ENCODE measurements at regions not wholly inside any gene's neighbourhood (a gene's known extent, or its start where the extent isn't known, plus 50 kb on each side); places are given as distances from the start of the nearest gene placed in this dataset.

DNA sequence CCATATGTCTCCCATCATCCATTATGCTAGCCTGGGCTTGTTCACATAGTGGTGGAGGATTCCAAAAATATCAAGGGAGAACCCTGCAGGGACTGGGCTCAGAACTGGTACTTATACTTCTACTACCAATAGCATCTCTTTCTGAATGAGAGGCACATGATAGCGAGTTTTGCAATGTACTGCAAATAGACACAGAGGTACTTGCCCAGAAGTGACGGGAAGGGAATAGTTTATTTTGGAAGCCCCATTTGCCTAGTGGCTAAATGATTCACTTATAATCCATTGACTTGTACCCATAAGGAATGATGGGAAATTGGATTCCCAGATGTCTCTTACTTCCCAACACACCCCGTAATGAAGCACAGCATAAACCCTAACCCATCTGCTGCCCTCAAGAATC, 124.8 kb upstream of the ERCC4 start:
- Histone ChIP-seq H3K9me3 (ENCODE audit: control insufficient read depth in 4 of 4, low read length in 3 of 4) (no peaks in the 10 kb centered on the region), H3K9ac (ENCODE audit: low read depth in 1 of 2, low read length in 2 of 2) (no peak overlapping the region), H3K4me1 (ENCODE audit: control insufficient read depth in 4 of 4, insufficient read depth in 4 of 4, low read length in 3 of 4) (peaks cover 10 to 36% (median 30%) of the 10 kb centered on the region in 4 donors), H3K27ac (ENCODE audit: low read depth in 1 of 2, low read length in 2 of 2) (peak overlapping the region; percentile 74 to 78), H3K4me3 (ENCODE audit: low read depth in 1 of 3, low read length in 3 of 3) (no peak overlapping the region), H3K36me3 (ENCODE audit: control insufficient read depth in 4 of 4, insufficient read depth in 3 of 4, low read depth in 1 of 4, low read length in 3 of 4) (no peaks in the 10 kb centered on the region), H3K27me3 (ENCODE audit: control insufficient read depth in 4 of 4, insufficient read depth in 4 of 4, low read length in 3 of 4) (no peaks in the 10 kb centered on the region)
- 31% methylated on average over 3 of the region's 3 CpGs for WGBS
- no peak for DNase-seq (ENCODE audit: low spot score)
- peak; percentile 86 for TF ChIP-seq FOXA1 (IDR thresholded peaks at IDR 0.05)
- TF ChIP-seq HNF4A (conservative IDR thresholded peaks at IDR 0.05): peak; percentile 77 to 82
- TF ChIP-seq YY1 (IDR thresholded peaks at IDR 0.05): peak; percentile 71
- TF ChIP-seq, protein P1, sequence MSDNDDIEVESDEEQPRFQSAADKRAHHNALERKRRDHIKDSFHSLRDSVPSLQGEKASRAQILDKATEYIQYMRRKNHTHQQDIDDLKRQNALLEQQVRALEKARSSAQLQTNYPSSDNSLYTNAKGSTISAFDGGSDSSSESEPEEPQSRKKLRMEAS (IDR thresholded peaks at IDR 0.05): peak; percentile 69
- peak in 1 of 2 donors; percentile 34 for TF ChIP-seq GABPA (IDR thresholded peaks at IDR 0.05 in 1 of 2, conservative IDR thresholded peaks at IDR 0.05 in 1 of 2)
- TF ChIP-seq, protein P2, sequence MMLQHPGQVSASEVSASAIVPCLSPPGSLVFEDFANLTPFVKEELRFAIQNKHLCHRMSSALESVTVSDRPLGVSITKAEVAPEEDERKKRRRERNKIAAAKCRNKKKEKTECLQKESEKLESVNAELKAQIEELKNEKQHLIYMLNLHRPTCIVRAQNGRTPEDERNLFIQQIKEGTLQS (IDR thresholded peaks at IDR 0.05): no peak
- no peak for TF ChIP-seq TAF1 (conservative IDR thresholded peaks at IDR 0.05)
- TF ChIP-seq FOXA2 (IDR thresholded peaks at IDR 0.05): peak; percentile 88
- peak; percentile 82 for TF ChIP-seq SP1 (IDR thresholded peaks at IDR 0.05)
- TF ChIP-seq JUND (IDR thresholded peaks at IDR 0.05): peak; percentile 31 to 88
- no peak for TF ChIP-seq NR2F2 (IDR thresholded peaks at IDR 0.05)
- TF ChIP-seq EGR1 (IDR thresholded peaks at IDR 0.05; ENCODE audit: low read depth in 2 of 2): peak; percentile 36 to 73
- TF ChIP-seq RXRA (IDR thresholded peaks at IDR 0.05): peak; percentile 74 to 93
- peak; percentile 3 for TF ChIP-seq HNF4G (IDR thresholded peaks at IDR 0.05)
- TF ChIP-seq RAD21 (IDR thresholded peaks at IDR 0.05): peak; percentile 14 to 54
- TF ChIP-seq, protein P3, sequence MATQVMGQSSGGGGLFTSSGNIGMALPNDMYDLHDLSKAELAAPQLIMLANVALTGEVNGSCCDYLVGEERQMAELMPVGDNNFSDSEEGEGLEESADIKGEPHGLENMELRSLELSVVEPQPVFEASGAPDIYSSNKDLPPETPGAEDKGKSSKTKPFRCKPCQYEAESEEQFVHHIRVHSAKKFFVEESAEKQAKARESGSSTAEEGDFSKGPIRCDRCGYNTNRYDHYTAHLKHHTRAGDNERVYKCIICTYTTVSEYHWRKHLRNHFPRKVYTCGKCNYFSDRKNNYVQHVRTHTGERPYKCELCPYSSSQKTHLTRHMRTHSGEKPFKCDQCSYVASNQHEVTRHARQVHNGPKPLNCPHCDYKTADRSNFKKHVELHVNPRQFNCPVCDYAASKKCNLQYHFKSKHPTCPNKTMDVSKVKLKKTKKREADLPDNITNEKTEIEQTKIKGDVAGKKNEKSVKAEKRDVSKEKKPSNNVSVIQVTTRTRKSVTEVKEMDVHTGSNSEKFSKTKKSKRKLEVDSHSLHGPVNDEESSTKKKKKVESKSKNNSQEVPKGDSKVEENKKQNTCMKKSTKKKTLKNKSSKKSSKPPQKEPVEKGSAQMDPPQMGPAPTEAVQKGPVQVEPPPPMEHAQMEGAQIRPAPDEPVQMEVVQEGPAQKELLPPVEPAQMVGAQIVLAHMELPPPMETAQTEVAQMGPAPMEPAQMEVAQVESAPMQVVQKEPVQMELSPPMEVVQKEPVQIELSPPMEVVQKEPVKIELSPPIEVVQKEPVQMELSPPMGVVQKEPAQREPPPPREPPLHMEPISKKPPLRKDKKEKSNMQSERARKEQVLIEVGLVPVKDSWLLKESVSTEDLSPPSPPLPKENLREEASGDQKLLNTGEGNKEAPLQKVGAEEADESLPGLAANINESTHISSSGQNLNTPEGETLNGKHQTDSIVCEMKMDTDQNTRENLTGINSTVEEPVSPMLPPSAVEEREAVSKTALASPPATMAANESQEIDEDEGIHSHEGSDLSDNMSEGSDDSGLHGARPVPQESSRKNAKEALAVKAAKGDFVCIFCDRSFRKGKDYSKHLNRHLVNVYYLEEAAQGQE (IDR thresholded peaks at IDR 0.05): peak; percentile 64
- TF ChIP-seq, protein P4, sequence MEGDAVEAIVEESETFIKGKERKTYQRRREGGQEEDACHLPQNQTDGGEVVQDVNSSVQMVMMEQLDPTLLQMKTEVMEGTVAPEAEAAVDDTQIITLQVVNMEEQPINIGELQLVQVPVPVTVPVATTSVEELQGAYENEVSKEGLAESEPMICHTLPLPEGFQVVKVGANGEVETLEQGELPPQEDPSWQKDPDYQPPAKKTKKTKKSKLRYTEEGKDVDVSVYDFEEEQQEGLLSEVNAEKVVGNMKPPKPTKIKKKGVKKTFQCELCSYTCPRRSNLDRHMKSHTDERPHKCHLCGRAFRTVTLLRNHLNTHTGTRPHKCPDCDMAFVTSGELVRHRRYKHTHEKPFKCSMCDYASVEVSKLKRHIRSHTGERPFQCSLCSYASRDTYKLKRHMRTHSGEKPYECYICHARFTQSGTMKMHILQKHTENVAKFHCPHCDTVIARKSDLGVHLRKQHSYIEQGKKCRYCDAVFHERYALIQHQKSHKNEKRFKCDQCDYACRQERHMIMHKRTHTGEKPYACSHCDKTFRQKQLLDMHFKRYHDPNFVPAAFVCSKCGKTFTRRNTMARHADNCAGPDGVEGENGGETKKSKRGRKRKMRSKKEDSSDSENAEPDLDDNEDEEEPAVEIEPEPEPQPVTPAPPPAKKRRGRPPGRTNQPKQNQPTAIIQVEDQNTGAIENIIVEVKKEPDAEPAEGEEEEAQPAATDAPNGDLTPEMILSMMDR (IDR thresholded peaks at IDR 0.05; ENCODE audit: low read depth, low read length, missing input control): no peak
- TF ChIP-seq, protein P5, sequence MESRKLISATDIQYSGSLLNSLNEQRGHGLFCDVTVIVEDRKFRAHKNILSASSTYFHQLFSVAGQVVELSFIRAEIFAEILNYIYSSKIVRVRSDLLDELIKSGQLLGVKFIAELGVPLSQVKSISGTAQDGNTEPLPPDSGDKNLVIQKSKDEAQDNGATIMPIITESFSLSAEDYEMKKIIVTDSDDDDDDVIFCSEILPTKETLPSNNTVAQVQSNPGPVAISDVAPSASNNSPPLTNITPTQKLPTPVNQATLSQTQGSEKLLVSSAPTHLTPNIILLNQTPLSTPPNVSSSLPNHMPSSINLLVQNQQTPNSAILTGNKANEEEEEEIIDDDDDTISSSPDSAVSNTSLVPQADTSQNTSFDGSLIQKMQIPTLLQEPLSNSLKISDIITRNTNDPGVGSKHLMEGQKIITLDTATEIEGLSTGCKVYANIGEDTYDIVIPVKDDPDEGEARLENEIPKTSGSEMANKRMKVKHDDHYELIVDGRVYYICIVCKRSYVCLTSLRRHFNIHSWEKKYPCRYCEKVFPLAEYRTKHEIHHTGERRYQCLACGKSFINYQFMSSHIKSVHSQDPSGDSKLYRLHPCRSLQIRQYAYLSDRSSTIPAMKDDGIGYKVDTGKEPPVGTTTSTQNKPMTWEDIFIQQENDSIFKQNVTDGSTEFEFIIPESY (IDR thresholded peaks at IDR 0.05): peak; percentile 66

All from liver (tissue), 8 donors.